ENCODE measurements at regions not wholly inside any gene's neighbourhood (a gene's known extent, or its start where the extent isn't known, plus 50 kb on each side); places are given as distances from the start of the nearest gene placed in this dataset.
"Not testable (repeated sequence)": the region's sequence is repeated elsewhere in the genome, so short reads cannot be mapped to it uniquely, and the experiment has no call there.

DNA sequence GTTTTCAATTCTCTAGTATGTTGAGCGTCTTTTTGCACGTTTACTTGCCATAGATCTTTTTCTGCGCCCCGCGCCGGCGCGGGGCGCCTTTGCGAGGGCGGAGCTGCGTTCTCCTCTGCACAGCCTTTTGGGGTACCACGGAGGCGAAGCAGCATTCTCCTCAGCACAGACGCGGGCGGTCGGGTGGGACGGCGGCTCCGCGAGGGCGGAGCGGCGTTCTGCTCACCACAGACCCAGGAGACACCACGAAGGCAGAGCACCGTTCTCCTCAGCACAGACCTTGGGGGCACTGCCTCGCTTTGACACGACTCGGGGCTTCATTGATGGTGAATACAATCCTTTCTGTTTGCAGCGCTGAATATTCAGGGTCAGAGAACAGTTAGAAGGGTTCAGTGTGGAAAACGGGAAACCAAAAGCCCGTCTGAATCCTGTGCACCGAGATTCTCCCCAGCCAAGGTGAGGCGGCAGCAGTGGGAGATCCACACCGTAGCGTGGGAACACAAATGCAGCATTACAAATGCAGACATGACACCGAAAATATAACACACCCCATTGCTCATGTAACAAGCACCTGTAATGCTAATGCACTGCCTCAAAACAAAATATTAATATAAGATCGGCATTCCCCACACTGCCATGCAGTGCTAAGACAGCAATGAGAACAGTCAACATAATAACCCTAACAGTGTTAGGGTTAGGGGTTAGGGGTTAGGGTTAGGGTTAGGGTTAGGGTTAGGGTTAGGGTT lies 190.7 kb upstream of the VIPR2 start:
- not testable (repeated sequence) for H3K27ac Mint-ChIP-seq

DNA sequence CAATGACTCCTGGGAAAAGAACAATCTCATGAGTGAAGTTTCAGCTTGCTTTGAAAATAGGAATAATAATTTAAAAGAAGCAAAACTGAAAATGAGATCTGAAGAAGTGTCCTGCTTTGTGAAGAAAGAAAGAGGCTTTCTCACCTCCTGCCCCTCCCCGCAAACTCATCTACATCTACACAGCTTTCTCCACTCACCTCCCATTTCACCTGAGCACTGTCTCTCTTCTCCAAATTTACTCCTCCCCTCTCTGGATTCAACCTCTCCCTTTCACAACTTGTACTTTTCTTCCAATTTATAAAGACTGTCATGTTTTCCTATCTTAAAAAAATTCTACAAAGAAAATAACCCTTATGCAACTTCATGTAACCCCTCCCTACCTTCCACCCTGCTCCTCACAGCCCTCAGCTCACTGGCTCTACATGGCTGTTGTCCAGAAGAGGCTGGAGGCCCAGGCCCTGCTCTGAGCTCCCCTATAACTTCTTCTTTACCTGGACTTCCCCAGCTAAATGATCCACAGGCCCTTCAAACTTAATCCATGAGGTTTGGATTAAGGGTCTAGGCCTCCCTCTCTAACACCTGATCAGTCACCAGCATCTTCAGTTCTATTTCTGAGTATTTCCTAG lies 188.3 kb upstream of the VIPR2 start:
- DNase-seq (ENCODE audit: low spot score in 2 of 2); H3K4me1 Mint-ChIP-seq; ATAC-seq; H3K9me3 Mint-ChIP-seq; H3K27ac Mint-ChIP-seq; H3K4me3 Mint-ChIP-seq; H3K36me3 Mint-ChIP-seq: not testable (repeated sequence)

More for the DNA sequence above, 190.7 kb upstream of the VIPR2 start:
- H3K9me3 Mint-ChIP-seq; DNase-seq (ENCODE audit: low spot score in 2 of 2); ATAC-seq; H3K36me3 Mint-ChIP-seq; H3K4me1 Mint-ChIP-seq; H3K4me3 Mint-ChIP-seq: not testable (repeated sequence)

DNA sequence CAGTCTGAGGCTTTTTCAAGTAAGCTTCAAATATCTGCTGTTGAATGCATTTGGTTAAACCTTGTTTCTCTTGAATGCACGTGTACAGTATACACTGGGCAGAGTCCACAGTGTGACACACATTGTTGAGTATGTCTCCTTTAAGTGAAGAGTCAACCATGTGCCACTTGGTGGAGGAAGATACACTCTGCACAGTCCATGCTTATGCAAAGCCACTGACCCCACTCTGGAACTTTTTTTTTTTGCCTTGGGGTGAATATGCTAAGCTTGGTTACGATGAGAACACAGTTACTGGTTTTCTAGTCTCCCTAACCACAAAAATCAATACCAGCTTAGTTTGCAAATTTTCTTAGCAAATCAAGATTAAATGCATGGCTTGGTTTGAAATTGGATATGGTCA lies 186.8 kb upstream of the VIPR2 start:
- H3K4me1 Mint-ChIP-seq: no peaks in the 10 kb centered on the region
- DNase-seq (ENCODE audit: low spot score in 2 of 2): no peak
- H3K9me3 Mint-ChIP-seq: peaks cover 12% of the 10 kb centered on the region
- no peak overlapping the region for H3K4me3 Mint-ChIP-seq
- no peaks in the 10 kb centered on the region for H3K36me3 Mint-ChIP-seq
- no peak overlapping the region for H3K27ac Mint-ChIP-seq
- no peak for ATAC-seq

DNA sequence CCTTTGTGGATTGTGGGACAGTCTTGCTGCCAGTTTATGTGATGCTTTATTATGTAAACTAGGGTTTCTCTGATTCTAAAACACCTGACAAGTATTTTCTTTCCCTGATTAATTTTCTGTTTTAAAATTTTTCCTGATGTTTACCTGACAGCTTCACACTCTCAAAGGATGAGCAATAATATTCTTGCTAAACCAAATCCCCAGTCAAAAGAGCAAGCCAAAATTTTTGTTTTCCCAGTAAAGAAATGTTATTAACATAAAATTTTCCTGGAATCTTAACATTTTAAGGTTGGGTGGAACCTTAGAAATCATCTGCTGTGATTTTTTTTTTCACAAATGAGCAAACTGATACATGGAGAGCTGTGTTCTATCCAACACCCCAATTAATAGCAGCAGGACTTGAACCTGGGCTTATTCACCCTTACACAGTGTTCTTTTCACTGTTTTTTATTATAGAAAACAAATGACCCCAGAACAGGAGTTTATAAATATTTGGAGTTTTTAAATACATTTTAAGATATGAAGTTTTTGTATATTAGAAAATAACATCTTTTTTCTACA lies 185.2 kb upstream of the VIPR2 start:
- Mint-ChIP-seq H3K4me1 (no peaks in the 10 kb centered on the region), H3K4me3 (no peak overlapping the region)

DNA sequence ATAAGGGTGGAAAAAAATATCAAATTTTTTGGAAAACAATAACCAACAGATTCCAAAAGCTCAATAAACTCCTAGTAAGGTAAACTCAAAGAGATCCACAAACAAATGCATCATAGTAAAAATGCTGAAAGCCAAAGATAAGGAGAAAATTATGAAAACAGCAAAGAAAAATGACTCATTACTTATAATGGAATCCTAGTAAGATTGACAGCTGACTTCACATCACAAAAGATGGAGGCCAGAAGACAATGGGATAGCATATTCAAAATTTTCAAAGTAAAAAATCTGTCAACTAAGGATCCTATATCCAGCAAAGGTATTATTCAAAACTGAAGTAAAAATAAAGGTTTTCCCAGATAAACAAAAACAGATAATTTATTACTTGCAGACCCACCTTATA lies 183.4 kb upstream of the VIPR2 start:
- no peaks in the 10 kb centered on the region for H3K4me1 Mint-ChIP-seq
- H3K9me3 Mint-ChIP-seq: peaks cover 12% of the 10 kb centered on the region
- no peak for DNase-seq (ENCODE audit: low spot score in 2 of 2)
- no peak overlapping the region for H3K4me3 Mint-ChIP-seq
- no peak overlapping the region for H3K27ac Mint-ChIP-seq
- H3K36me3 Mint-ChIP-seq: no peaks in the 10 kb centered on the region
- no peak for ATAC-seq

More for the DNA sequence above, 185.2 kb upstream of the VIPR2 start:
- Mint-ChIP-seq H3K36me3 (no peaks in the 10 kb centered on the region), H3K9me3 (peaks cover 12% of the 10 kb centered on the region), H3K27ac (no peak overlapping the region)
- DNase-seq (ENCODE audit: low spot score in 2 of 2) (no peak), ATAC-seq (no peak)

DNA sequence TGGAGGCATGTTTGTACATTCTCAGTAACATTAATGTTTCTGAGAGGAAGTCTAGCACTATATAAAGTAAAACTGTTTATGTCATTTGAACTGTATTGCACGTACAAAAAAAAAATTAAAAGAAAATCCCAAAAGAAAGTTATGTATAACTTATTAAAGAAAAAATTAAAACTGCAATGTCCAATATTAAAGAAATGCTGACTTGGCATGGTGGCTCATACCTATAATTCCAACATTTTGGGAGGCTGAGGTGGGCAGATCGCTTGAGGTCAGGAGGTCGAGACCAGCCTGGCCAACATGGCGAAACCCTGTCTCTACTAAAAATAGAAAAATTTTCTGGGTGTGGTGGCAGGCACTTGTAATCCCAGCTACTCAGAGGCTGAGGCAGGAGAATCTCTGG lies 178.7 kb upstream of the VIPR2 start:
- H3K4me1 Mint-ChIP-seq: no peaks in the 10 kb centered on the region
- peaks cover 16% of the 10 kb centered on the region for H3K9me3 Mint-ChIP-seq
- H3K36me3 Mint-ChIP-seq: no peaks in the 10 kb centered on the region
- H3K27ac Mint-ChIP-seq: no peak overlapping the region
- ATAC-seq: no peak
- no peak overlapping the region for H3K4me3 Mint-ChIP-seq
- DNase-seq (ENCODE audit: low spot score in 2 of 2): no peak

DNA sequence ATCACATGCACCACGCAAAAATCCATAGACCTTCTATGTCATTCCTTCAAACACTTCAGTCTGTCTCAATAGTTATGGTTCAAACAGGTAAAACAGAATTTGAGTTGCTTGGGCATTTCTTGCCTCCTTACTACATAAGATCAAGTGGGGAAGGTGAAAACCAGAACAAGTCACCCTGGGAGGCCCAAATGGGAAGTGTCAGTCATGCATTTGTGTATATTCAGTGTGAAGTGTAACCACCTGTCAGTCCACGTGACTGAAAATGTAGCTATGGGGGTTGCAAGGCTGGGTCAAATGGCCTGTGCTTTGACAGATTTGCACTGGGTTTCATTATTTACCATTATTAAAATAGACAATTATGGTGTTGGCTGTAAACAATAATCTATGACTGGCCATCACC lies 176.6 kb upstream of the VIPR2 start:
- no peak for DNase-seq (ENCODE audit: low spot score in 2 of 2)

DNA sequence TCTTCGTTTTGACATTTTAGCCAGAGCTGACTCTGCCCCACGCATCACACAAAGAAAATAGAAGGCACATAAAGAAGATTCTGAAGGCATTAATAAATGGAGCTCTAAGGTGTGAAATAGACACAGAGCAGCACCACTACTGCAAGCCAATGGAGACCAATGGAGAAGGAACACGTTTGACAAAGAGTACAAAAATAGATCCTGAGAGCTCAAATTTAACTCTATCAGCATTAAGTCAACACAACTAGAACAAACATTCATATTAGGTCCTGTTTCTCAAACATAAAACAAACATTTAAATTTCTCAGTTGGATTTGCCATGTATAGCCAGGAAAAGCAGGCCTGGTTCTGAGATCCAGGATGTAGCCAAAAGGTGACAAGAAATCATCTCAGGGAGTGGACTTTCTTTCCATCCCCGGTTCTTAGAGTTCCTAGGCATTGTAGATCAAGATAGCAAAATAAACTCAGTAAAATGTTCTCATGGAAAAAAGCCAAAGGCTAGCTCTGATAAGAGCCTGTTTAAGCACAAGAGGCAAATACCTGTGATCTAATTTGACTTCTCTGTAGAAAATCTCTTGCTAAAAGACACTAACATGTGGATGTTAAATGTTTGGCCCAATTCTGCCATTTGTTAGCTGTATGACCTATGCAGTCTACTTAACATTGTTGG lies 174.2 kb upstream of the VIPR2 start:
- H3K27ac Mint-ChIP-seq: no peak overlapping the region
- H3K4me1 Mint-ChIP-seq: no peaks in the 10 kb centered on the region
- no peak overlapping the region for H3K4me3 Mint-ChIP-seq
- peaks cover 8% of the 10 kb centered on the region for H3K9me3 Mint-ChIP-seq
- DNase-seq (ENCODE audit: low spot score in 2 of 2) (no peak), ATAC-seq (no peak)
- no peaks in the 10 kb centered on the region for H3K36me3 Mint-ChIP-seq

More for the DNA sequence above, 176.6 kb upstream of the VIPR2 start:
- no peak overlapping the region for H3K27ac Mint-ChIP-seq
- no peak overlapping the region for H3K4me3 Mint-ChIP-seq
- no peaks in the 10 kb centered on the region for H3K4me1 Mint-ChIP-seq
- no peak for ATAC-seq
- H3K9me3 Mint-ChIP-seq: peaks cover 11% of the 10 kb centered on the region
- H3K36me3 Mint-ChIP-seq: no peaks in the 10 kb centered on the region

DNA sequence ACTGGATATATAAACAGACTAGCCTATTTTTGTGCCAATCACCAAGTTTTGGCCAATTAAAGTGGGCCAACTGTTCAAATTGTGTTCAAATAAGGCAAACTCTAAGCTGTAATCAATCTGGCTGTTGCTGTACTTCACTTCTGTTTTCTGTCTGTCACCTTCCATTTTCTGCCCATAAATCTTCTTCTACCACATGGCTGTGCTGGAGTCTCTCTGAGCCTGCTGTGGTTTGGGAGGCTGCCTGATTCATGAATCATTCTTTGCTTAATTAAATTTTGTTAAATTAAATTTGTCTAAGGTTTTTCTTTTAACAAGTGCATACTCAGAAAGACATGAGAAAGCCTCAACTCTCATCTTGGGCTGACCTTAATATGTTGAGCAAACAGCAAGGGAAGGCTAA lies 172.6 kb upstream of the VIPR2 start:
- ATAC-seq (no peak), DNase-seq (ENCODE audit: low spot score in 2 of 2) (no peak)
- Mint-ChIP-seq H3K4me1 (no peaks in the 10 kb centered on the region), H3K36me3 (no peaks in the 10 kb centered on the region), H3K9me3 (peaks cover 8% of the 10 kb centered on the region), H3K4me3 (no peak overlapping the region), H3K27ac (no peak overlapping the region)

DNA sequence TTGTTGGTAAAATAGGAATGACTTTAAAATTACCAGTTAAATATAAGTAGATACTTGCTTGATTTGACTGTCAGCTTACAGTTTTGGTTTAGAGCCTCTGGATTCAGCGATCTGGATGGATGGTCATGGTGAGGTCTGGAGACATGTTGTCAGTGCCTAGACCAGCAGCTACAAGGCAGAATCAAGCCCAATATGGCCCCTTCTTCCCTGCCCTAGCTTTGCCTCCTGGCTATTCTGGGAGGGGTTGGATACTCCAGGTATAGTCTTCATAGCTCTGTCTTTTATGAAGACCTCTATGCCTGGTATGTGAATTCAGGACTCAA lies 166.5 kb upstream of the VIPR2 start:
- no peaks in the 10 kb centered on the region for H3K9me3 Mint-ChIP-seq

DNA sequence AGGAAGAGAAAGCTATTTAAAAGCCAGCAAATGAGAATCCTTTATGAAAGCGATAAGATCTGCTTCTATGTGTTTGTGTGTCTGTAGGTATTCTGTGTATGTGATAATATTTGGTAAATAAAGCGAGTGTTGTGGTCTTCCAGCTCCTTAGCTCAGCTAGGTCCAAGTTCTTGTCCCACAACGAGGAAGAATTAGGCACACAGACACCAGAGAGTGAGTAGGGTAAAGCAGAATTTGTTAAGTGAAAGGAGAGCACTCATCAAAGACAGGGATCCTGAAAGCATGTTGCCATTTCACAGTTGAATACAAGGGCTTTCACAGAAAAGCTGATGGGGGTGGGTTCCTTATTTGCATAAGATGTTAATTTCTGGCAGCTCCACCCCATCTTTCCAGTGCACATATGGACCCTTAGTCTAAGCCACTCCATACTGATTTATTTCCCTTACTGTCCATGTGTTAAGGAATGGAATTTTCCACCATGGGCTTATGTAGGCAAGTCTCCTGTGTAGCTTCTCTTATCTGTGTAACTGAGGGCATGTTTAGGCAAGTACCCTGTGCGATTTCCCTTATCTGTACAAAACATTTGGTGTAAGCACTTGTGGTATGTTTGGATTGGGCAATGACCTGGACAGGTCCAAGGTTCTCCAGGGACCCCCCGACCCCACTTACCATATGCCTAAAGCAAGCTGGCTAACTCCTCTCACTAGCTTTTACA lies 165.9 kb upstream of the VIPR2 start:
- H3K27ac Mint-ChIP-seq: no peak overlapping the region
- H3K4me3 Mint-ChIP-seq: no peak overlapping the region
- no peak for DNase-seq (ENCODE audit: low spot score in 2 of 2)
- ATAC-seq: no peak
- H3K36me3 Mint-ChIP-seq: no peaks in the 10 kb centered on the region
- H3K9me3 Mint-ChIP-seq: no peaks in the 10 kb centered on the region
- no peaks in the 10 kb centered on the region for H3K4me1 Mint-ChIP-seq

More for the DNA sequence above, 166.5 kb upstream of the VIPR2 start:
- DNase-seq (ENCODE audit: low spot score in 2 of 2) (no peak), ATAC-seq (no peak)
- Mint-ChIP-seq H3K4me3 (no peak overlapping the region), H3K4me1 (no peaks in the 10 kb centered on the region), H3K27ac (no peak overlapping the region), H3K36me3 (no peaks in the 10 kb centered on the region)

DNA sequence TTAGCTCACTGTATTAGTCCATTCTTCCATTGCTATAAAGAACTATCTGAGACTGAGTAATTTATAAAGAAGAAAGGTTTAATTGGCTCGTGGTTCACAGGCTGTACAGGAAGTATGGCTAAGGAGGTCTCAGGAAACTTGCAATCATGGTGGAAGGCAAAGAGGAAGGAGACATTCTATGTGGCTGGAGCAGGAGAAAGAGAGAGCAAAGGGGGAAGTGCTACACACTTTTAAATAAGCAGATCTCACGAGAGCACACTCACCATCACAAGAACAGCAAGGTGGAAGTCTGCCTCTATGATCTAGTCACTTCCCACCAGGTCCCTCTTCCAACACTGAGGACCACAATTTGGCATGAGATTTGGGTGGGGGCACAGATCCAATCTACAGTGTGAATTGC lies 164.5 kb upstream of the VIPR2 start:
- not testable (repeated sequence) for H3K4me3 Mint-ChIP-seq; H3K4me1 Mint-ChIP-seq; H3K9me3 Mint-ChIP-seq; H3K27ac Mint-ChIP-seq; H3K36me3 Mint-ChIP-seq; ATAC-seq; DNase-seq (ENCODE audit: low spot score in 2 of 2)

DNA sequence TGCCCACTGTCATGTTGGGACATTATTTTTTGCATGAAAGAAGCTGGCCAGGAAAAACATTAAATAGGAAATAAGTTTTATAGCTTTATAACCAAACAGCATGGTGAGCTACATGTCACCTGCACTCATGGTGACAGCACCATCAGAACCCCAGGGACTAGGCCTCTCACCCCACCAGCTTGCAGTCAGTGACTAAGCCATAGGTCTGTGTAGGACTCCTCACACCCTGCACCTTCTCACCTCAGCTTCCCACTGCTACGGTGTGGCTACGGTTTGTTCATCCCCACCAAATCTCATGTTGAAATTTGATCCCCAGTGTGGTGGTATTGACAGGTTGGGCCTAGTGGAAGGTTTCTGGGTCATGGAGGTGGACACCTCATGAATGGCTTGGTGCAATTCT lies 161.3 kb upstream of the VIPR2 start:
- no peak for DNase-seq (ENCODE audit: low spot score in 2 of 2)
- Mint-ChIP-seq H3K36me3 (no peaks in the 10 kb centered on the region), H3K9me3 (no peaks in the 10 kb centered on the region), H3K27ac (no peak overlapping the region), H3K4me1 (no peaks in the 10 kb centered on the region), H3K4me3 (no peak overlapping the region)
- ATAC-seq: no peak

DNA sequence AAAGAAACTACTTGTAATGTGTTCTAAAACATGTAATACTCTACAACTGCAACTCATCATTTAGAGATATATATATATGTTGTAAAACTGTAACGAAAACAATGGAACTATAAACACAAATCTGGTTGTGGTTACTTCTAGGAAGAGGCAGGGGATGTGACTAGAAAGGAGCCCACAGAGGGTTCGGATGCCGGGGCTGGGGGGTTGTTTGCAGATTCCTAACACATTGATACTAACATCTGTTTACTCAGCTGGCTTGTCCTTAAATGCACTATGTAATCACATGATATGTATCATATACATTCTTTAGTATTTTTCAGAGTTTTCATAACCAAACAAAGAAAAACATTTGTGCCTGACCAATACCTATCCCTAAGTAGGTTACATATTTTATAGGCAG lies 160.5 kb upstream of the VIPR2 start:
- H3K4me3 Mint-ChIP-seq; H3K36me3 Mint-ChIP-seq; H3K27ac Mint-ChIP-seq; H3K4me1 Mint-ChIP-seq; ATAC-seq; DNase-seq (ENCODE audit: low spot score in 2 of 2); H3K9me3 Mint-ChIP-seq: not testable (repeated sequence)

DNA sequence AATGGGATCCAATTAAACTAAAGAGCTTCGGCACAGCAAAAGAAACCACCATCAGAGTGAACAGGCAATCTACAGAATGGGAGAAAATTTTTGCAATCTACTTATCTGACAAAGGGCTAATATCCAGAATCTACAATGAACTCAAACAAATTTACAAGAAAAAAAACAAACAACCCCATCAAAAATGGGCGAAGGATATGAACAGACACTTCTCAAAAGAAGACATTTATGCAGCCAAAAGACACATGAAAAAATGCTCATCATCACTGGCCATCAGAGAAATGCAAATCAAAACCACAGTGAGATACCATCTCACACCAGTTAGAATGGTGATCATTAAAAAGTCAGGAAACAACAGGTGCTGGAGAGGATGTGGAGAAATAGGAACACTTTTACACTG lies 158.8 kb upstream of the VIPR2 start:
- H3K4me1 Mint-ChIP-seq; H3K4me3 Mint-ChIP-seq; H3K36me3 Mint-ChIP-seq; ATAC-seq; H3K27ac Mint-ChIP-seq; H3K9me3 Mint-ChIP-seq; DNase-seq (ENCODE audit: low spot score in 2 of 2): not testable (repeated sequence)

All from stimulated activated effector memory CD8-positive, alpha-beta T cell treated with anti-CD3 and anti-CD28 coated beads, Interleukin-12 subunit alpha, Interleukin-12 subunit beta, amount 100 ng/mL, for 72 hours (primary cell).